IPS DF 19.7 (cell line): ENCODE measurements at regions not wholly inside any gene's neighbourhood (a gene's known extent, or its start where the extent isn't known, plus 50 kb on each side); places are given as distances from the start of the nearest gene placed in this dataset.
"Not testable (repeated sequence)": the region's sequence is repeated elsewhere in the genome, so short reads cannot be mapped to it uniquely, and the experiment has no call there.

ENCODE experiments used
- DNase-seq: peaks from one replicate; pipeline ENCODE4 v3.0.0-alpha.2; 2013; ENCODE audit warnings: low read depth, low spot score

- no peak for DNase-seq
These were observed 283.1 kb upstream of the MAOA start for GRCh38 chrX:43373032-43373431.

- no peak for DNase-seq
These were observed 281.0 kb upstream of the MAOA start for GRCh38 chrX:43375136-43375535.

GRCh38 chrX:43380704-43381103 is 275.4 kb upstream of the MAOA start:
- no peak for DNase-seq

GRCh38 chrX:43386875-43387274 is 269.2 kb upstream of the MAOA start:
- DNase-seq, result no peak

GRCh38 chrX:43405191-43405590 is 250.9 kb upstream of the MAOA start:
- no peak for DNase-seq

- DNase-seq, result no peak
These were observed 232.2 kb upstream of the MAOA start for GRCh38 chrX:43423876-43424275.

GRCh38 chrX:43436517-43436916 is 219.6 kb upstream of the MAOA start:
- DNase-seq, result no peak

GRCh38 chrX:43446752-43447151 is 209.3 kb upstream of the MAOA start:
- no peak for DNase-seq

- no peak for DNase-seq
These were observed 207.4 kb upstream of the MAOA start for GRCh38 chrX:43448688-43449087.

- peak; percentile 52 for DNase-seq
These were observed 205.7 kb upstream of the MAOA start for GRCh38 chrX:43450355-43450754.

- DNase-seq, result not testable (repeated sequence)
These were observed 204.0 kb upstream of the MAOA start for GRCh38 chrX:43451976-43452686.

- DNase-seq, result no peak
These were observed 200.0 kb upstream of the MAOA start for GRCh38 chrX:43456063-43456462.

- DNase-seq, result no peak
These were observed 199.2 kb upstream of the MAOA start for GRCh38 chrX:43456906-43457305.

GRCh38 chrX:43467608-43468234 is 188.4 kb upstream of the MAOA start:
- no peak for DNase-seq

- no peak for DNase-seq
These were observed 186.6 kb upstream of the MAOA start for GRCh38 chrX:43469391-43470054.

- no peak for DNase-seq
These were observed 181.8 kb upstream of the MAOA start for GRCh38 chrX:43474321-43474720.

- DNase-seq, result no peak
These were observed 177.0 kb upstream of the MAOA start for GRCh38 chrX:43479070-43479469.

GRCh38 chrX:43479850-43480249 is 176.2 kb upstream of the MAOA start:
- DNase-seq, result no peak

GRCh38 chrX:43481576-43481975 is 174.5 kb upstream of the MAOA start:
- DNase-seq, result no peak

- no peak for DNase-seq
These were observed 162.3 kb upstream of the MAOA start for GRCh38 chrX:43493756-43494155.

GRCh38 chrX:43500246-43500645 is 155.9 kb upstream of the MAOA start:
- no peak for DNase-seq

- no peak for DNase-seq
These were observed 155.0 kb upstream of the MAOA start for GRCh38 chrX:43500996-43501694.
